ENCODE measurements at regions not wholly inside any gene's neighbourhood (a gene's known extent, or its start where the extent isn't known, plus 50 kb on each side); places are given as distances from the start of the nearest gene placed in this dataset.
A peak's percentile ranks its signal among the peaks of the same experiment; 100 is the strongest.

DNA sequence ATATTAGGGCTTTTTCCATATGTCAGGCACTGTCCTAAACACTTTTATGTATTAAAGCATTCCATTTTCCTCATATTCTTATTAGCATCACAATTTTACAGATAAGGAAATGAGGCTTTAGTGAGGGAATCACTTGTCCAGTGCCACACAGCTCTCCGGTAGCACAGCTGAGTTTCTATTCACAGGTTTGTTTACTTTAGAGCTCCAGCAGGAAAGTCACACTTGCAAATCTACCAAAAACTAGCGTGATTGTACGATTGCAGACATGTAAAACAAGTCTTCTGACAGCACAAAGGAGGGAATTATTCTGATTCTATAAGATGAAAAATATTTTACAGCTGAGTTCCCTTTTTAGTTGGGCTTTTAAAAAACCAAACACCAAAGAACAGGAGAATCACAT lies 472.1 kb downstream of the TMA16 start:
- DNase-seq (ENCODE audit: low read depth): no peak

- DNase-seq (ENCODE audit: low read depth): no peak
Measured at GRCh38 chr4:163967263-163967662, 472.8 kb downstream of the TMA16 start.

- DNase-seq (ENCODE audit: low read depth): no peak
Measured at GRCh38 chr4:163967710-163968109, 473.2 kb downstream of the TMA16 start.

DNA sequence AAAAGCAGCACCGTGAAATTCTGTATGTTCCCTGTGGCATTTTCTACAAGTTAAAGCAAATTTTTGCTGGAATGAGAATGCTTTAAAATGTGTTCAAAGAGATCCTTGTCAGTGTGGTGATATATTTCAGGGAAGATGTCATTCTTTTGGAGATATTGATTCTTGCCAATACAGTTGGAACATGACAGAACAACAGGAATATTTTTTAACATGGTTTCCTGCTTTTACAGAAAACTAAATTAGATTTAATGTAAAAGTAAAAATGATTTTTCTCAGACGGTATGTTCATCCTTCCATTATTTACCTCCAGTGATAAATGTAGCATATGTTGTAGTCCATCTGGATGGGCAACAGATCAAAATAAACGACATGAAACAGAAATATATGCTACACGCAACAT lies 474.8 kb downstream of the TMA16 start:
- DNase-seq (ENCODE audit: low read depth): no peak

- DNase-seq (ENCODE audit: low read depth): no peak
Measured at GRCh38 chr4:163976588-163976987, 482.1 kb downstream of the TMA16 start.

GRCh38 chr4:163988391-163988790 lies 493.9 kb downstream of the TMA16 start:
- no peak for DNase-seq (ENCODE audit: low read depth)

DNA sequence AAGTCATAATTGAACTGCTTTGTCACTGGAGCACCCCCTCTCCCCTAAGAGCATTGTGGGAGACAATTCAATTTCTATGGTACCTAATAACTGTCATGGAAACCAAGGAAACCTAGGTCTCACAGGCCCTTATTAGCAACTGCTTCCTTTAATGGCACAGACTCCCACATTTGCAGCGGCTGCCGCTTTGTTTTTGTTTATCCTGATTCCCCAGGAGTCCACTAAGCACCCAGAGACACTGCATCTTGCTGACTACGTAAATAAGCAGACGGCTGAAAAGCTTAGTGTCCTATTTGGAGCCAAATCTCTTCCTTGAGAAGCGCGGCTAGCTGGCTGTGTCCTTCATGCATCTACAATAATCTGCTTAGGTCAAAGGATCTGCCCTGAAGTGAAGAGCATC lies 494.4 kb downstream of the TMA16 start:
- peak; percentile 3 for DNase-seq (ENCODE audit: low read depth)

DNA sequence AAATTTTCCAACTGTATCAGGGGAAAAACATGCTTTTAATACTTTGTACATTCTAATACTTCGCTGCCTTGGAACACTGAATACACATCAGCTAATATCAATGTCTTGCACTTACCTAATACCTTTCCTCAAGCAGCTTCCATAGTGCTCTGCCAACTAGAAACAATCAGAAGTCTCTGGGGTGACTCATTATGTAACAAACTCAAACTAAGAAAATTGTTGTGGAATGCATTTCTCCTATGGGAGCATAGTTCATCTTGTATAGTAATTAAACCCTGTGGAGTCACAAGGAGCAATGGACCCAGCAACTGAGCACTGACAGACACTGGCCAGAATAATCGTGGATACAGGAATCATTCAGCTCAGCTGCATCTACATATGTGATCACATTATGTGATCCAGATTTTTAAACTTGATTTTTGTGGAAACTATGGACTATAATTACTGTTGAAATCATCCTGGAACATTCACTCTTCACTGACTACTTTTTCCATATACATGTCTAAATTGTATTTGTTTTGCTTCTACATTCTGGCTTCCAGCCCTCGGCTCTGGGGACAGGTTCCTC lies 496.9 kb downstream of the TMA16 start:
- peak; percentile 30 for DNase-seq (ENCODE audit: low read depth)

DNA sequence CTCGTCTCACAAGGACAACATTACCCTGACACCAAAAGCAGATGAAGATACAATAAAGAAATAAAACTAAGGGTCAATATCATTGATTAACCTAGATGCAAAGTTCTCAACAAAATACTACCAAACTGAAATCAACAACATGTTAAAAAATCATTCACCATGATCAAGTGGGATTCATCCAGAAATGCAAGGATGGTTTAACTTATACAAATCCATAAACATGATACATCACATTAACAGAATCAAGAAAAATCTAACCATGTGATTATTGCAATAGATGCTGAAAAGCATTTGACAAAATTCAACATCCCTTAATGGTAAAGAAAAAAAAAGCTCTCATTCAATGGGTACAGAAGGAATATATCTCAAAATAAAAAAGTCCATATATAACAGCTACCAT lies 514.9 kb downstream of the TMA16 start:
- DNase-seq (ENCODE audit: low read depth): no peak

DNA sequence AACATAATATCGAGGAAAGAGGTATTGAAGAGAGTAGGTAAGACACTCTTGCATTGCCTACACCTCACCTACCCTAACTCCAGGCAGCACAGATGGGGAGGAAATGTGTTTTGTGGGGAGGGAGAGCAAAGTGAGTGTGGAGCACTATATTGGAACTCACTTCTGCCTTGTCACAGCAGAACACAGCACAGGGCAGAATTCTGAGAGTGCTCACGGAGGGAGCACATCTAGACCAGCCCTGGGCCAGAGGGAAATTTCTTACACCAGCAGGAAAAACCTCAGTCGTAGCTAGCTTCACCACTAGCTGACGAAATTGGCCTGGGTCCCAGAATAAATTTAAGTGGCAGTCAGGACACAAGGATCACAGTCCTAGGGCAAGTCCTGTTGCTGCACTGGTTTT lies 517.3 kb downstream of the TMA16 start:
- DNase-seq (ENCODE audit: low read depth): peak; percentile 4

GRCh38 chr4:164012396-164013027 lies 518.0 kb downstream of the TMA16 start:
- DNase-seq (ENCODE audit: low read depth): peak; percentile 50

DNA sequence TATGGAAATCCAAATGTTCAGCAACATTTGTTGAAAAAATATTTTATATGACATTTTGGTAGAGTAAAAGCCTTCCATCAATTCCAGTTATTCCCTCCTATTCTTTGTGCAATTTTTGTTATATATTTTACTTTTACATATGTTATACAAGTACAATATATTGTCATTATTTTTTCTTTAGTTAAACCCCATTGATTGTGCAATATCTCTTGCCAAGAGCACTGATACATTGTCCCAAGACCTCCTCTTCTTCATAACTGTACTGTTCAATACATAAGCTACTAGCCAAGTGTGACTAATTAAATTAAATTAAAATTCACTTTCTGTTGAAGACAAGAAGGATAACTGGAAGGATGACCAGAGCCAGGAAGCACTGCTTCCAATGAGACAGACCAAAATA lies 527.5 kb downstream of the TMA16 start:
- no peak for DNase-seq (ENCODE audit: low read depth)

DNA sequence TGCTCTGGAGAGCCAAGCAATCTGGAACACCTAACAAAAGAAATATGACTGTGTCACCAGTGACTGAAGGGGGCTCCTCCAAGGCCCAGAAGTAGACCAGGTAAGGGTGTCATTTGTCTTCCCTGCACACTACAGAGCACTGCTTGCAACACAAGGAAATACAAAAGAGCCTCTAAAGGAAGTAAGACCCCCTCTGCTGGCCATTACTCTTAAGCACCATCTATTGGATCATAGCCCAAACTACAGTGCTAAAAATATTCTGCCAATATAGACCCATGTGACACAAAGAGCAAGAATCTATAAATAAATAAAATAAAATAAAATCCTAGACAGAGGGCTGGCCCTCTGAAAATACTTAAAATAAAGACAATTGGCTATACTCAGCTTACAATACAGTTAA lies 528.7 kb downstream of the TMA16 start:
- peak; percentile 10 for DNase-seq (ENCODE audit: low read depth)

- DNase-seq (ENCODE audit: low read depth): no peak
Measured at GRCh38 chr4:164027805-164028204, 533.3 kb downstream of the TMA16 start.

GRCh38 chr4:164039482-164039881 lies 545.0 kb downstream of the TMA16 start:
- DNase-seq (ENCODE audit: low read depth): no peak

- DNase-seq (ENCODE audit: low read depth): peak; percentile 8
Measured at GRCh38 chr4:164056426-164057142, 562.1 kb downstream of the TMA16 start.

GRCh38 chr4:164058776-164059445 lies 564.4 kb downstream of the TMA16 start:
- no peak for DNase-seq (ENCODE audit: low read depth)

DNA sequence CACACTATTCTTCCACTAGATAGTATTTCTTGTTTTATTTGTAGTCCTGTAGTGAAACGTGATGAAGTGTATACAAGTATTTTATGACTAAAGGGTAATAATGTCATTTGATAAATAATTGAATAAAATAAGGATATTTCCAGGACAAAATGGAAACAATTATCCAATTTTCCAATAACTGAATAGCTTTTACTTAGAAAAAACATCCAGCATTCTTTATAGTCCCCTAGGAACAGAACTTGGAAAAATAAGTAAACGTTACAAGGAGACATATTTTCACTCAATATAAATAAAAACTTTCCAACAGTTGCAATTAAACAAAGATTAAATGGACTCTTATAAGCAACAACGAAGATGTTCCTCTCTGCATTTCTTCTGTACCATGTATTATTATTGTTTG lies 566.0 kb downstream of the TMA16 start:
- no peak for DNase-seq (ENCODE audit: low read depth)

- DNase-seq (ENCODE audit: low read depth): no peak
Measured at GRCh38 chr4:164068392-164068791, 573.9 kb downstream of the TMA16 start.

GRCh38 chr4:164070625-164071024 lies 576.1 kb downstream of the TMA16 start:
- no peak for DNase-seq (ENCODE audit: low read depth)

GRCh38 chr4:164081371-164081770 lies 586.9 kb downstream of the TMA16 start:
- DNase-seq (ENCODE audit: low read depth): no peak

DNA sequence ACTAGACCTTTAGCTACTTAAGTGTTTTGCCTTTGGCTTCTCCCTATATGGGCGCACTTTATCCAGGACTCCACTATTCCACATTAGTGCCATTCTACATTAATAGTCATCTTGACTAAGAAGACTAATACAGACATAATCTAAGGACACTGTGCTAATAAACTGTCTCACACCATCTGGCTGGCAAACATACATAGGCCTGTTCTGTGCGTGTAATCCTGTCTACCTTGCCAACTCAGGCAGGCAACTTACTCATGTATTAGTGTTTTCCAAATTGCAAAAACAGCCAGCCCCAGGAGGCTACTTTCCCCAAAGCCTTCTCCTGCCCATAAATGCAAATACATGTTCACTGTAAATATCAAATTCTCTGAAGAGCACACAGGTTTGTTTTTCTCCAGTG lies 587.3 kb downstream of the TMA16 start:
- no peak for DNase-seq (ENCODE audit: low read depth)

DNA sequence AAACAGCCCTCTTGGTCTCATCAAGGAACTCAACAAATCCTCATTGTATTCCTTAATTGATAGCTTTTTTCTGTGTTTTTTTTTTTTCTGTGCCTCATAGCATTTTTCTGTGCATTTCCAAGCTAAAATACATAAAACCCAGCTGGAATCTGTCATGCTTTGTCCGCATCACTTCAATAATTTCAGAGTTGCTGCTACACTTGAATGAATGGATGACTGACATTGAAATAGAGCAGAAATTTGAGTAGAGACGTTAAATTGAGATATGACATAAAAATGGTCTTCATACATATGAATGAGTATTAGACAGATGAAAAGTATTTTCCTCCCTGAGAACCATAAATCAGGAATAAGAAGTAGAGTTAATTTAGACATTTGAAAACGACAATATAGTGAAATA lies 593.2 kb downstream of the TMA16 start:
- no peak for DNase-seq (ENCODE audit: low read depth)
